IMR-90 (cell line): ENCODE measurements at regions not wholly inside any gene's neighbourhood (a gene's known extent, or its start where the extent isn't known, plus 50 kb on each side); places are given as distances from the start of the nearest gene placed in this dataset.

ENCODE experiments used
- ATAC-seq: fragments of 200-7000 bp; cut with Tn5 transposase; 2 replicates; pipeline ENCODE4 v1.9.1; 2020; ENCODE audit warnings: low read depth, mild to moderate bottlenecking, moderate library complexity
- BruUV-seq: library from RNA; stranded (reverse); fragments of 400-500 nt; replicated peaks from 2 replicates; lab custom pipeline; 2021; lab: Mats Ljungman, UMichigan
- CTCF ChIA-PET: fragments of 300-600 bp; formaldehyde crosslinking; extraction: SDS; loops from one replicate; lab custom pipeline; 2021; ENCODE audit warnings: antibody characterized with exemption; lab: Yijun Ruan, JAX
- POLR2A ChIA-PET: fragments of 300-600 bp; sonication (Branson Sonifier 250); formaldehyde crosslinking; loops from one replicate; lab custom pipeline; 2022; ENCODE audit warnings: antibody characterized with exemption; ENCODE audit not compliant: unreplicated experiment; lab: Charles Lee
- DNase-seq: peaks from one replicate; pipeline ENCODE4 v3.0.0; 2013
- H2AFZ ChIP-seq: replicated peaks from 2 replicates; pipeline ENCODE3; 2013; ENCODE audit warnings: low read length, mild to moderate bottlenecking; ENCODE audit not compliant: poor library complexity
- H2AK5ac ChIP-seq: 2 replicates; pipeline ENCODE4 v1.6.1; 2013; ENCODE audit warnings: low read depth, low read length, inconsistent platforms
- H2AK9ac ChIP-seq: replicated peaks from 2 replicates; pipeline ENCODE3; 2013; ENCODE audit warnings: mild to moderate bottlenecking, low read depth, low read length, moderate library complexity; ENCODE audit not compliant: poor library complexity
- H2BK120ac ChIP-seq: 2 replicates; pipeline ENCODE4 v1.6.1; 2013; ENCODE audit warnings: low read depth, low read length, inconsistent platforms
- H2BK15ac ChIP-seq: 3 replicates; pipeline ENCODE4 v1.6.1; 2013; ENCODE audit warnings: low read depth, low read length, inconsistent platforms
- H2BK20ac ChIP-seq: 2 replicates; pipeline ENCODE4 v1.6.1; 2013; ENCODE audit warnings: low read depth, mild to moderate bottlenecking, inconsistent platforms, low read length, moderate library complexity
- H2BK5ac ChIP-seq: 2 replicates; pipeline ENCODE4 v1.6.1; 2013; ENCODE audit warnings: mild to moderate bottlenecking, low read depth, low read length, inconsistent platforms; ENCODE audit not compliant: poor library complexity, severe bottlenecking
- H3K14ac ChIP-seq: replicated peaks from 2 replicates; pipeline ENCODE4 v1.6.1; 2013; ENCODE audit warnings: low read depth, low read length, inconsistent platforms
- H3K18ac ChIP-seq: 2 replicates; pipeline ENCODE4 v1.6.1; 2013; ENCODE audit warnings: low read depth, low read length, control low read depth
- H3K23ac ChIP-seq: 2 replicates; pipeline ENCODE4 v1.6.1; 2013; ENCODE audit warnings: low read depth, low read length, inconsistent platforms
- H3K27ac ChIP-seq: 2 replicates; pipeline ENCODE4 v1.5.1; 2013; ENCODE audit warnings: mild to moderate bottlenecking, control low read depth, low read length; ENCODE audit not compliant: insufficient read depth
- H3K27me3 ChIP-seq: 2 replicates; pipeline ENCODE4 v1.6.1; 2013; ENCODE audit warnings: low read length; ENCODE audit not compliant: control insufficient read depth, insufficient read depth
- H3K36me3 ChIP-seq: 2 replicates; pipeline ENCODE4 v1.6.1; 2013; ENCODE audit warnings: low read length, mixed read lengths; ENCODE audit not compliant: control insufficient read depth, insufficient read depth
- H3K4ac ChIP-seq: 2 replicates; pipeline ENCODE4 v1.6.1; 2013; ENCODE audit warnings: low read depth, low read length, inconsistent platforms
- H3K4me1 ChIP-seq: 2 replicates; pipeline ENCODE4 v1.6.1; 2013; ENCODE audit warnings: low read length, mixed read lengths; ENCODE audit not compliant: control insufficient read depth, insufficient read depth
- H3K4me2 ChIP-seq: 2 replicates; pipeline ENCODE4 v1.6.1; 2013; ENCODE audit warnings: low read depth, mild to moderate bottlenecking, control low read depth, low read length, moderate library complexity
- H3K4me3 ChIP-seq: 2 replicates; pipeline ENCODE4 v1.5.1; 2013; ENCODE audit warnings: low read depth, mild to moderate bottlenecking, control low read depth, low read length, moderate library complexity; ENCODE audit not compliant: insufficient read depth
- H3K56ac ChIP-seq: 2 replicates; pipeline ENCODE4 v1.6.1; 2013; ENCODE audit warnings: low read length, inconsistent platforms; ENCODE audit not compliant: insufficient read depth; ENCODE audit errors: extremely low read depth
- H3K79me1 ChIP-seq, 2 experiments: 2 replicates each; pipeline ENCODE4 v1.6.1; 2013; ENCODE audit warnings: low read length in 2 of 2, inconsistent platforms in 1 of 2, low read depth in 1 of 2
- H3K9ac ChIP-seq: 2 replicates; pipeline ENCODE4 v1.6.1; 2013; ENCODE audit warnings: low read depth, low read length, control low read depth
- H3K9me1 ChIP-seq: 2 replicates; pipeline ENCODE4 v1.6.1; 2013; ENCODE audit warnings: low read length, inconsistent platforms; ENCODE audit not compliant: insufficient read depth
- H3K9me3 ChIP-seq: 2 replicates; pipeline ENCODE4 v1.6.1; 2013; ENCODE audit warnings: low read length; ENCODE audit not compliant: control insufficient read depth, insufficient read depth
- H4K20me1 ChIP-seq: 2 replicates; pipeline ENCODE4 v1.6.1; 2013; ENCODE audit warnings: low read length, inconsistent platforms; ENCODE audit not compliant: insufficient read depth
- H4K5ac ChIP-seq: 2 replicates; pipeline ENCODE4 v1.6.1; 2013; ENCODE audit warnings: mild to moderate bottlenecking, low read depth, low read length, control low read depth
- H4K8ac ChIP-seq, 2 experiments: 2 replicates each; pipeline ENCODE4 v1.6.1; 2013; ENCODE audit warnings: low read depth in 2 of 2, low read length in 2 of 2, control low read depth in 1 of 2, inconsistent platforms in 1 of 2
- H4K91ac ChIP-seq: 2 replicates; pipeline ENCODE4 v1.6.1; 2013; ENCODE audit warnings: low read depth, low read length, inconsistent platforms; ENCODE audit not compliant: insufficient read depth
- BHLHE40 ChIP-seq: fragments of 150-350 bp; IDR thresholded peaks from 2 replicates; pipeline ENCODE4 v1.6.1; 2016; ENCODE audit warnings: mild to moderate bottlenecking, low read depth, low read length
- CTCF ChIP-seq: conservative IDR thresholded peaks from 2 replicates; pipeline ENCODE4 v1.5.1; 2012; ENCODE audit warnings: mild to moderate bottlenecking, low read depth, low read length, improper control_type of control experiment
- MAFK ChIP-seq: IDR thresholded peaks from 2 replicates; pipeline ENCODE4 v1.6.1; 2012; ENCODE audit warnings: low read depth, low read length, improper control_type of control experiment
- MAZ ChIP-seq: IDR thresholded peaks from 2 replicates; pipeline ENCODE4 v1.6.1; 2012; ENCODE audit warnings: low read depth, mild to moderate bottlenecking, low read length, improper control_type of control experiment, moderate library complexity, borderline replicate concordance
- MXI1 ChIP-seq: IDR thresholded peaks from 2 replicates; pipeline ENCODE4 v1.6.1; 2012; ENCODE audit warnings: low read depth, mild to moderate bottlenecking, low read length, moderate library complexity, borderline replicate concordance
- POLR2A ChIP-seq: IDR thresholded peaks from 2 replicates; pipeline ENCODE4 v1.6.1; 2012; ENCODE audit warnings: mild to moderate bottlenecking, low read depth, low read length
- RAD21 ChIP-seq: IDR thresholded peaks from 2 replicates; pipeline ENCODE4 v1.6.1; 2012; ENCODE audit warnings: low read length, improper control_type of control experiment
- RCOR1 ChIP-seq: IDR thresholded peaks from 2 replicates; pipeline ENCODE4 v1.6.1; 2012; ENCODE audit warnings: mild to moderate bottlenecking, low read length, improper control_type of control experiment; ENCODE audit not compliant: insufficient replicate concordance
- SMC3 ChIP-seq: fragments of 150-350 bp; IDR thresholded peaks from 2 replicates; pipeline ENCODE4 v1.6.1; 2016; ENCODE audit warnings: low read depth, mild to moderate bottlenecking, antibody characterized with exemption, low read length, moderate library complexity
- WGBS, 2 experiments: methylation state at CpG; one replicate each; pipeline versions ENCODE4 v1.1.5 to v1.1.7; 2013; ENCODE audit warnings: missing lambda C conversion rate in 2 of 2; ENCODE audit not compliant: insufficient read length in 1 of 2; ENCODE audit errors: extremely low coverage in 2 of 2; 5-methylcytosine and 5-hydroxymethylcytosine counted together
- dilution Hi-C: fragments of 300-500 bp; cut with HindIII; formaldehyde crosslinking; loops from one replicate; pipeline ENCODE4 v1.14.3; 2018; ENCODE audit warnings: low sequenced_read_pairs; ENCODE audit not compliant: unreplicated experiment
- in situ Hi-C: fragments of 300-500 bp; cut with MboI; formaldehyde crosslinking; loops from 3 replicates; pipeline ENCODE4 v1.14.3; 2019; ENCODE audit warnings: low sequenced_read_pairs, inconsistent platforms, mixed read lengths
- intact Hi-C: fragments of 100-400 bp; cut with micrococcal nuclease; formaldehyde crosslinking; loops from 2 replicates; pipeline ENCODE4 v1.10.0; 2022

GRCh38 chr4:66073961-66074360 lies 403.7 kb upstream of the EPHA5 start:
- Histone ChIP-seq H4K91ac (no peak overlapping the region), H3K36me3 (no peaks in the 10 kb centered on the region), H3K56ac (no peak overlapping the region), H2AK9ac (no peak overlapping the region), H2BK5ac (no peak overlapping the region), H3K27me3 (no peaks in the 10 kb centered on the region), H3K4me3 (no peak overlapping the region), H3K9me1 (no peaks in the 10 kb centered on the region), H2BK15ac (no peak overlapping the region), H3K23ac (no peak overlapping the region), H3K9ac (no peak overlapping the region), H4K5ac (no peak overlapping the region), H4K8ac (no peak overlapping the region), H3K14ac (no peak overlapping the region), H2AK5ac (no peak overlapping the region), H3K79me1 (no peaks in the 10 kb centered on the region), H2BK20ac (no peak overlapping the region), H3K27ac (no peak overlapping the region), H4K20me1 (no peaks in the 10 kb centered on the region), H3K18ac (no peak overlapping the region), H3K4me1 (no peaks in the 10 kb centered on the region), H3K9me3 (no peaks in the 10 kb centered on the region), H3K4ac (no peak overlapping the region), H3K4me2 (no peak overlapping the region), H2BK120ac (no peak overlapping the region), H2AFZ (no peak overlapping the region)
- WGBS, 2 experiments: no CpG with 5 or more reads among the region's 2 CpGs
- in situ Hi-C loops: no loop called here
- no peak for DNase-seq
- ChIA-PET POLR2A (no interaction called here), CTCF (no interaction called here)
- ATAC-seq: no peak
- dilution Hi-C loops: no loop called here
- TF ChIP-seq MAFK: no peak
- no peak for TF ChIP-seq SMC3
- TF ChIP-seq RAD21: no peak
- TF ChIP-seq POLR2A: no peak
- TF ChIP-seq CTCF: no peak
- no peak for TF ChIP-seq BHLHE40
- no peak for TF ChIP-seq MAZ
- no peak for TF ChIP-seq RCOR1
- no peak for TF ChIP-seq MXI1
- BruUV-seq: no TSS peak
- intact Hi-C loops: no loop called here
